PC-9 (cell line): ENCODE measurements at regions not wholly inside any gene's neighbourhood (a gene's known extent, or its start where the extent isn't known, plus 50 kb on each side); places are given as distances from the start of the nearest gene placed in this dataset.
"Not testable (repeated sequence)": the region's sequence is repeated elsewhere in the genome, so short reads cannot be mapped to it uniquely, and the experiment has no call there.

Experiments
- EZH2 ChIP-seq: fragments of 200-600 bp; sonication (generic); IDR thresholded peaks from 2 replicates; pipeline ENCODE4 v1.8.0; 2017; ENCODE audit warnings: antibody characterized with exemption, low read depth
- TF ChIP-seq, protein P1 (sequence below): fragments of 200-600 bp; sonication (generic); conservative IDR thresholded peaks from 2 replicates; pipeline ENCODE4 v1.6.1; 2017; ENCODE audit warnings: mixed run types, antibody characterized with exemption, mild to moderate bottlenecking, moderate library complexity

DNA sequence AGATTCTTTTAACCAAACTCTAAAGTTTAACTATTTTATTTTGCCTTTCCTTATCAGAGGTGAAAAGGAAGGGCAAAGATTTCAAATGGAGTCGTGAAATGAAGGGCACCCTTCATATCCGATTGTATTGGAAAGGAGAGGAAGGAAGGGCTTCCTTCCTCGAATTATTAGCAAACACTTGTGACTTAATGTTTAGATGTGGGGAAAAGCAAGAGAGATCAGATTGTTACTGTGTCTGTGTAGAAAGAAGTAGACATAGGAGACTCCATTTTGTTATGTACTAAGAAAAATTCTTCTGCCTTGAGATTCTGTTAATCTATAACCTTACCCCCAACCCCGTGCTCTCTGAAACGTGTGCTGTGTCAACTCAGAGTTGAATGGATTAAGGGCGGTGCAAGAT, 291.5 kb downstream of the ABCC12 start:
- TF ChIP-seq, protein P1, sequence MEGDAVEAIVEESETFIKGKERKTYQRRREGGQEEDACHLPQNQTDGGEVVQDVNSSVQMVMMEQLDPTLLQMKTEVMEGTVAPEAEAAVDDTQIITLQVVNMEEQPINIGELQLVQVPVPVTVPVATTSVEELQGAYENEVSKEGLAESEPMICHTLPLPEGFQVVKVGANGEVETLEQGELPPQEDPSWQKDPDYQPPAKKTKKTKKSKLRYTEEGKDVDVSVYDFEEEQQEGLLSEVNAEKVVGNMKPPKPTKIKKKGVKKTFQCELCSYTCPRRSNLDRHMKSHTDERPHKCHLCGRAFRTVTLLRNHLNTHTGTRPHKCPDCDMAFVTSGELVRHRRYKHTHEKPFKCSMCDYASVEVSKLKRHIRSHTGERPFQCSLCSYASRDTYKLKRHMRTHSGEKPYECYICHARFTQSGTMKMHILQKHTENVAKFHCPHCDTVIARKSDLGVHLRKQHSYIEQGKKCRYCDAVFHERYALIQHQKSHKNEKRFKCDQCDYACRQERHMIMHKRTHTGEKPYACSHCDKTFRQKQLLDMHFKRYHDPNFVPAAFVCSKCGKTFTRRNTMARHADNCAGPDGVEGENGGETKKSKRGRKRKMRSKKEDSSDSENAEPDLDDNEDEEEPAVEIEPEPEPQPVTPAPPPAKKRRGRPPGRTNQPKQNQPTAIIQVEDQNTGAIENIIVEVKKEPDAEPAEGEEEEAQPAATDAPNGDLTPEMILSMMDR = not testable (repeated sequence)
- not testable (repeated sequence) for TF ChIP-seq EZH2
